Naive thymus-derived CD4-positive, alpha-beta T cell (primary cell): ENCODE measurements at regions not wholly inside any gene's neighbourhood (a gene's known extent, or its start where the extent isn't known, plus 50 kb on each side); places are given as distances from the start of the nearest gene placed in this dataset.

Source experiments
- ATAC-seq: fragments of 150-1000 bp; cut with Tn5 transposase; 2 replicates; pipeline ENCODE4 v1.10.0; 2021; ENCODE audit warnings: mild to moderate bottlenecking, moderate library complexity
- CTCF ChIA-PET: fragments of 350-600 bp; sonication (Branson Sonifier 250); formaldehyde crosslinking; loops from one replicate; lab custom pipeline; 2021; ENCODE audit warnings: antibody characterized with exemption; lab: Charles Lee
- POLR2A ChIA-PET: fragments of 350-600 bp; sonication (Branson Sonifier 250); formaldehyde crosslinking; loops from one replicate; lab custom pipeline; 2021; ENCODE audit warnings: antibody characterized with exemption, inconsistent platforms; lab: Charles Lee
- DNase-seq, 9 donors: peaks; one replicate each; pipeline versions ENCODE4 v3.0.0 to v3.0.0-alpha.2; 2020 to 2022; ENCODE audit warnings: mixed read lengths in 1 of 9
- H3K27ac ChIP-seq: one replicate; pipeline ENCODE4 v1.7.0; 2013; ENCODE audit warnings: mild to moderate bottlenecking, low read depth, low read length, moderate library complexity
- H3K27me3 ChIP-seq, 2 donors: one replicate each; pipeline ENCODE4 v1.7.0; 2013; ENCODE audit warnings: low read length in 2 of 2, mild to moderate bottlenecking in 2 of 2, moderate library complexity in 2 of 2; ENCODE audit not compliant: control insufficient read depth in 2 of 2, insufficient read depth in 2 of 2
- H3K36me3 ChIP-seq, 3 experiments: 1 replicate in 2 of 3; 2 replicates in 1 of 3; pipeline ENCODE4 v1.7.0; 2013; ENCODE audit warnings: low read length in 3 of 3, mild to moderate bottlenecking in 3 of 3, moderate library complexity in 1 of 3; ENCODE audit not compliant: insufficient read depth in 3 of 3, control insufficient read depth in 2 of 3
- H3K4me1 ChIP-seq, 2 donors: one replicate each; pipeline ENCODE4 v1.7.0; 2013; ENCODE audit warnings: low read length in 2 of 2, mild to moderate bottlenecking in 2 of 2, moderate library complexity in 1 of 2; ENCODE audit not compliant: control insufficient read depth in 2 of 2, insufficient read depth in 2 of 2
- H3K4me3 ChIP-seq: 2 replicates; pipeline ENCODE4 v1.7.0; 2013; ENCODE audit warnings: mild to moderate bottlenecking, low read length
- H3K9me3 ChIP-seq, 3 experiments: 1 replicate in 2 of 3; 2 replicates in 1 of 3; pipeline ENCODE4 v1.7.0; 2013; ENCODE audit warnings: low read length in 3 of 3; ENCODE audit not compliant: control insufficient read depth in 2 of 3
- H3K27ac Mint-ChIP-seq, 9 donors: one replicate each; pipeline ENCODE4 v1.8.0; 2020 to 2022; ENCODE audit warnings: mixed read lengths in 9 of 9, mild to moderate bottlenecking in 8 of 9, moderate library complexity in 5 of 9, inconsistent platforms in 2 of 9
- H3K27me3 Mint-ChIP-seq, 5 donors: one replicate each; pipeline ENCODE4 v1.8.0; 2021 to 2022; ENCODE audit warnings: mixed read lengths in 5 of 5, mild to moderate bottlenecking in 1 of 5
- H3K36me3 Mint-ChIP-seq, 5 donors: one replicate each; pipeline ENCODE4 v1.8.0; 2020 to 2022; ENCODE audit warnings: mixed read lengths in 5 of 5, mild to moderate bottlenecking in 3 of 5, inconsistent platforms in 1 of 5
- H3K4me1 Mint-ChIP-seq, 7 donors: one replicate each; pipeline ENCODE4 v1.8.0; 2020 to 2022; ENCODE audit warnings: mixed read lengths in 7 of 7, mild to moderate bottlenecking in 3 of 7, inconsistent platforms in 1 of 7
- H3K4me3 Mint-ChIP-seq, 10 donors: one replicate each; pipeline ENCODE4 v1.8.0; 2020 to 2022; ENCODE audit warnings: mild to moderate bottlenecking in 10 of 10, mixed read lengths in 10 of 10, moderate library complexity in 6 of 10, inconsistent platforms in 2 of 10
- H3K9me3 Mint-ChIP-seq, 11 donors: one replicate each; pipeline ENCODE4 v1.8.0; 2020 to 2022; ENCODE audit warnings: mixed read lengths in 11 of 11, mild to moderate bottlenecking in 4 of 11, inconsistent platforms in 1 of 11, moderate library complexity in 1 of 11
- intact Hi-C, 2 donors: fragments of 100-400 bp; cut with micrococcal nuclease; formaldehyde crosslinking; loops; one replicate each; pipeline ENCODE4 v1.15.1; 2023

GRCh38 chr7:142365410-142365842 lies 107.6 kb upstream of the PRSS58 start:
- Mint-ChIP-seq H3K4me3 (no peak overlapping the region), H3K4me1 (peaks cover 4 to 35% (median 26%) of the 10 kb centered on the region in 7 donors), H3K27me3 (peaks cover 0 to 42% (median 8%) of the 10 kb centered on the region in 5 donors), H3K36me3 (peaks cover 0 to 15% (median 8%) of the 10 kb centered on the region in 5 donors), H3K9me3 (peaks cover 3 to 23% (median 12%) of the 10 kb centered on the region in 11 donors), H3K27ac (no peak overlapping the region)
- ATAC-seq (no peak), DNase-seq (no peak)
- intact Hi-C loops = no loop called here
- Histone ChIP-seq H3K4me3 (no peak overlapping the region), H3K27ac (no peak overlapping the region), H3K27me3 (no peaks in the 10 kb centered on the region), H3K36me3 (no peaks in the 10 kb centered on the region), H3K4me1 (peaks cover 0 to 15% of the 10 kb centered on the region in 2 donors), H3K9me3 (peaks cover 0 to 10% (median 7%) of the 10 kb centered on the region in 3 experiments)
- ChIA-PET CTCF (interaction anchor here (1.4 kb wide), 1 partner anchor 18 kb away, joined by 5 read pairs; no protein-coding TSS in a partner anchor), POLR2A (interaction anchor here (0.8 kb wide), 1 partner anchor 14 kb away, joined by 3 read pairs; no protein-coding TSS in a partner anchor)

- Histone ChIP-seq H3K4me3 (no peak overlapping the region), H3K27me3 (no peaks in the 10 kb centered on the region), H3K36me3 (no peaks in the 10 kb centered on the region), H3K9me3 (peaks cover 0 to 10% (median 7%) of the 10 kb centered on the region in 3 experiments), H3K27ac (no peak overlapping the region), H3K4me1 (peaks cover 0 to 15% of the 10 kb centered on the region in 2 donors)
- Mint-ChIP-seq H3K4me1 (peaks cover 4 to 35% (median 26%) of the 10 kb centered on the region in 7 donors), H3K4me3 (no peak overlapping the region), H3K36me3 (peaks cover 0 to 10% (median 8%) of the 10 kb centered on the region in 5 donors), H3K27me3 (peaks cover 0 to 46% (median 8%) of the 10 kb centered on the region in 5 donors), H3K9me3 (peaks cover 3 to 18% (median 11%) of the 10 kb centered on the region in 11 donors), H3K27ac (no peak overlapping the region)
- ChIA-PET CTCF (interaction anchor here (1.1 kb wide), 1 partner anchor 41 kb away, joined by 3 read pairs; no protein-coding TSS in a partner anchor), POLR2A (no interaction called here)
- intact Hi-C loops = no loop called here
- DNase-seq (no peak), ATAC-seq (no peak)
Observed at GRCh38 chr7:142364551-142364950, 106.7 kb upstream of the PRSS58 start.

- Mint-ChIP-seq H3K4me1 (peaks cover 10 to 48% (median 38%) of the 10 kb centered on the region in 7 donors), H3K27me3 (peaks cover 0 to 43% (median 8%) of the 10 kb centered on the region in 5 donors), H3K36me3 (no peaks in the 10 kb centered on the region), H3K4me3 (peak overlapping the region in 7 of 10 donors; percentile 10 to 48 (median 42)), H3K9me3 (peaks cover 0 to 4% (median 0%) of the 10 kb centered on the region in 11 donors), H3K27ac (peak overlapping the region in 3 of 9 donors; percentile 2 to 60 (median 10))
- ChIA-PET POLR2A (interaction anchor here (0.6 to 1.4 kb wide), 6 partner anchors 8 to 1460 kb away, joined by 3 to 7 read pairs (median 4); no protein-coding TSS in a partner anchor), CTCF (interaction anchor here (0.7 to 1.5 kb wide), 5 partner anchors 10 to 512 kb away, joined by 3 to 7 read pairs (median 4); no protein-coding TSS in a partner anchor)
- DNase-seq (peak in 7 of 9 donors; percentile 39 to 77 (median 67)), ATAC-seq (peak; percentile 83)
- no peak overlapping the region for H3K27ac ChIP-seq
- H3K4me3 ChIP-seq = no peak overlapping the region
- H3K9me3 ChIP-seq = peaks cover 0 to under 1% (median 0%) of the 10 kb centered on the region in 3 experiments
- intact Hi-C loops = no loop called here
- peaks cover 0 to 19% of the 10 kb centered on the region in 2 donors for H3K4me1 ChIP-seq
- H3K36me3 ChIP-seq = no peaks in the 10 kb centered on the region
- H3K27me3 ChIP-seq = no peaks in the 10 kb centered on the region
Observed at GRCh38 chr7:142362349-142362748, 104.5 kb upstream of the PRSS58 start.

GRCh38 chr7:142359694-142360279 lies 101.9 kb upstream of the PRSS58 start:
- POLR2A ChIA-PET = interaction anchor here (0.6 kb wide), 1 partner anchor 430 kb away, joined by 3 read pairs; no protein-coding TSS in a partner anchor
- H3K36me3 Mint-ChIP-seq = no peaks in the 10 kb centered on the region
- DNase-seq = no peak
- no peaks in the 10 kb centered on the region for H3K36me3 ChIP-seq
- intact Hi-C loops = loop anchor here (2.0 to 5.0 kb wide), 2 partner anchors 25 to 123 kb away; no protein-coding TSS in a partner anchor
- H3K4me3 ChIP-seq = no peak overlapping the region
- H3K9me3 ChIP-seq = no peaks in the 10 kb centered on the region
- CTCF ChIA-PET = interaction anchor here (1.0 to 1.6 kb wide), 3 partner anchors 9 to 26 kb away, joined by 3 to 6 read pairs (median 4); no protein-coding TSS in a partner anchor
- no peak overlapping the region for H3K27ac Mint-ChIP-seq
- no peak for ATAC-seq
- H3K4me1 ChIP-seq = peaks cover 0 to 19% of the 10 kb centered on the region in 2 donors
- H3K27me3 ChIP-seq = no peaks in the 10 kb centered on the region
- H3K4me3 Mint-ChIP-seq = no peak overlapping the region
- H3K9me3 Mint-ChIP-seq = peaks cover 0 to 2% (median 0%) of the 10 kb centered on the region in 11 donors
- peaks cover 10 to 57% (median 41%) of the 10 kb centered on the region in 7 donors for H3K4me1 Mint-ChIP-seq
- H3K27ac ChIP-seq = no peak overlapping the region
- peaks cover 0 to 53% (median 8%) of the 10 kb centered on the region in 5 donors for H3K27me3 Mint-ChIP-seq

- intact Hi-C loops = loop anchor here (1.0 to 5.0 kb wide), 6 partner anchors 27 to 451 kb away; no protein-coding TSS in a partner anchor
- POLR2A ChIA-PET = interaction anchor here (1.2 to 1.4 kb wide), 2 partner anchors 440 to 452 kb away, joined by 3 to 5 read pairs; no protein-coding TSS in a partner anchor
Observed at GRCh38 chr7:142357953-142358520, 100.2 kb upstream of the PRSS58 start.

GRCh38 chr7:142356166-142356565 lies 98.3 kb upstream of the PRSS58 start:
- H3K4me1 ChIP-seq = peaks cover 3 to 27% of the 10 kb centered on the region in 2 donors
- H3K27ac Mint-ChIP-seq = peak overlapping the region in 1 of 9 donors; percentile 20
- H3K9me3 Mint-ChIP-seq = no peaks in the 10 kb centered on the region
- intact Hi-C loops = loop anchor here in 1 of 2 donors (2.0 to 5.0 kb wide), 2 partner anchors 31 to 126 kb away; no protein-coding TSS in a partner anchor
- ATAC-seq = no peak
- H3K4me1 Mint-ChIP-seq = peaks cover 9 to 58% (median 48%) of the 10 kb centered on the region in 7 donors
- ChIA-PET POLR2A (no interaction called here), CTCF (interaction anchor here (2.4 kb wide), 1 partner anchor 53 kb away, joined by 6 read pairs; no protein-coding TSS in a partner anchor)
- no peak overlapping the region for H3K4me3 Mint-ChIP-seq
- no peaks in the 10 kb centered on the region for H3K27me3 ChIP-seq
- H3K9me3 ChIP-seq = no peaks in the 10 kb centered on the region
- no peak for DNase-seq
- H3K27ac ChIP-seq = no peak overlapping the region
- peaks cover 0 to 27% (median 0%) of the 10 kb centered on the region in 5 donors for H3K27me3 Mint-ChIP-seq
- no peaks in the 10 kb centered on the region for H3K36me3 ChIP-seq
- H3K36me3 Mint-ChIP-seq = peaks cover 0 to 1% (median 0%) of the 10 kb centered on the region in 5 donors
- no peak overlapping the region for H3K4me3 ChIP-seq

More at GRCh38 chr7:142357953-142358520, 100.2 kb upstream of the PRSS58 start:
- H3K4me3 Mint-ChIP-seq = peak overlapping the region in 2 of 10 donors; percentile 21 to 26
- H3K36me3 Mint-ChIP-seq = no peaks in the 10 kb centered on the region
- ATAC-seq = peak; percentile 71
- no peaks in the 10 kb centered on the region for H3K9me3 ChIP-seq
- no peaks in the 10 kb centered on the region for H3K27me3 ChIP-seq
- H3K27ac Mint-ChIP-seq = peak overlapping the region in 5 of 9 donors; percentile 10 to 68 (median 35)
- peaks cover 13 to 58% (median 47%) of the 10 kb centered on the region in 7 donors for H3K4me1 Mint-ChIP-seq
- H3K27ac ChIP-seq = no peak overlapping the region
- CTCF ChIA-PET = interaction anchor here (1.0 to 2.2 kb wide), 2 partner anchors 12 to 22 kb away, joined by 3 to 4 read pairs; no protein-coding TSS in a partner anchor
- H3K4me1 ChIP-seq = peaks cover 0 to 30% of the 10 kb centered on the region in 2 donors
- peak in 8 of 9 donors; percentile 29 to 56 (median 44) for DNase-seq
- no peaks in the 10 kb centered on the region for H3K36me3 ChIP-seq
- peaks cover 0 to 2% (median 0%) of the 10 kb centered on the region in 11 donors for H3K9me3 Mint-ChIP-seq
- no peak overlapping the region for H3K4me3 ChIP-seq
- peaks cover 0 to 39% (median 0%) of the 10 kb centered on the region in 5 donors for H3K27me3 Mint-ChIP-seq
